ENCODE measurements at regions not wholly inside any gene's neighbourhood (a gene's known extent, or its start where the extent isn't known, plus 50 kb on each side); places are given as distances from the start of the nearest gene placed in this dataset.

GRCh38 chr18:56214706-56215105, 423.7 kb downstream of the TXNL1 start:
- H3K4me3 ChIP-seq (ENCODE audit: low read length): no peak overlapping the region
- no peaks in the 10 kb centered on the region for H3K4me1 ChIP-seq (ENCODE audit: insufficient read depth, low read length)
- no peaks in the 10 kb centered on the region for H3K27me3 ChIP-seq (ENCODE audit: insufficient read depth, low read length)
- no peaks in the 10 kb centered on the region for H3K9me3 ChIP-seq (ENCODE audit: low read depth, low read length)

DNA sequence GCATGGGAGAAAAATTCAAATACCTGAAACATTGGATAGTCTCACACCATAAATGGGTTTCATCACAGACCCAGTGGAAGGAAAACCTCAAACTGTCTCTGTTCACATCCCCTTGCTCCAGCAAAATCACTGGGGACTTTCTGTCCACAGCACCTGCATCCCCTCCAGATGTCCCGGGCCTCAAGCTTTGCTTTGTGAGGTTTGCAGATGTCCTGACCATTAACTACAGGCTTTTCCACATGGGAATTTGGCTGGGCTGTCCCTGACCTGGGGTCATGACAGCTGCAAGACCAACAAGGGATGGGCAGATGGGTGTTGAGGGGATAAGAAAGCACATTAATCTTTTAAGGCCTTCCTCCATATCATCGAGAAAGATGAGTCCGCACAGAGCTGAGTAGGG, 427.9 kb downstream of the TXNL1 start:
- H3K9me3 ChIP-seq (ENCODE audit: low read depth, low read length): no peaks in the 10 kb centered on the region
- H3K27me3 ChIP-seq (ENCODE audit: insufficient read depth, low read length): no peaks in the 10 kb centered on the region
- no peaks in the 10 kb centered on the region for H3K4me1 ChIP-seq (ENCODE audit: insufficient read depth, low read length)
- no peak overlapping the region for H3K4me3 ChIP-seq (ENCODE audit: low read length)

GRCh38 chr18:56207989-56208388, 430.4 kb downstream of the TXNL1 start:
- no peak overlapping the region for H3K4me3 ChIP-seq (ENCODE audit: low read length)
- no peaks in the 10 kb centered on the region for H3K4me1 ChIP-seq (ENCODE audit: insufficient read depth, low read length)

DNA sequence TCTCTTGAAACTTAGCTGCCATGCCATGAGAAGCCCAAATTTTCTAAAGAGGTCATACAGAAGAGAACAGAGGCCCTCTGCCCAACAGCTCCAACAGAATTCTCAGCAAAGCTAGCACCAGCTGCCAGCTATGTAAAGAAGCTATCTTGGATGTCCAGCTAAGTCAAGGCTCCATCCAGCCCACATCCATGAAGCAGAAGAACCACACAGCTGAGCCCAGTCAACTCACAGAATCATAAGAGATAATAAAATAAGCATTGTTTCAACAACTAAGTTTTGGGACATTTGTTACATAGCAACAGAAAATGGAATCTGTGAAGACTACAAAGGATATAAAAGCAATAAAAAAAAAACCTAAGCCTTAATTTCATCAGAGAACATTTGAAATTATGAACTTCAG, 434.3 kb downstream of the TXNL1 start:
- peaks cover 8% of the 10 kb centered on the region for H3K4me1 ChIP-seq (ENCODE audit: insufficient read depth, low read length)
- no peak overlapping the region for H3K4me3 ChIP-seq (ENCODE audit: low read length)
- H3K27me3 ChIP-seq (ENCODE audit: insufficient read depth, low read length): no peaks in the 10 kb centered on the region
- H3K9me3 ChIP-seq (ENCODE audit: low read depth, low read length): no peaks in the 10 kb centered on the region

More at GRCh38 chr18:56207989-56208388, 430.4 kb downstream of the TXNL1 start:
- no peaks in the 10 kb centered on the region for H3K27me3 ChIP-seq (ENCODE audit: insufficient read depth, low read length)
- no peaks in the 10 kb centered on the region for H3K9me3 ChIP-seq (ENCODE audit: low read depth, low read length)

DNA sequence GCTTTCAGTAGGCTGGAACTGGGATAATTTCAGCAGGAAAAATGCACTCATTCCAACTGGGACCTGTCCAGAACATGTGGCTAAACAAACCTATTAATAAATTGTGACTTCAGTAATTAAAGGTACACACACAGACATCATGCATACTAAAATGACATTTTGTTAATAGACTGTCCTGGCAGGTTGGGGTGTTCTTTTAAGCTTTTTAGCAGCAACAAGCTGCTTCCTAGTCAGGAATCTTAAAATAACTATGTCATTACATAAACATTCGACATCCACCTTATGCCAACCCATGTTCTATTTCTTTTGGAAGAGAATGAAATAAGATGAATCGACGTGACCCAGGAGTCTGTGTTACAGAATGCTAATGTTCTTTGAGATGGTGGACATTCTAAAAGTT, 435.7 kb downstream of the TXNL1 start:
- Histone ChIP-seq H3K9me3 (ENCODE audit: low read depth, low read length) (no peaks in the 10 kb centered on the region), H3K4me3 (ENCODE audit: low read length) (no peak overlapping the region), H3K4me1 (ENCODE audit: insufficient read depth, low read length) (peaks cover 8% of the 10 kb centered on the region), H3K27me3 (ENCODE audit: insufficient read depth, low read length) (no peaks in the 10 kb centered on the region)

GRCh38 chr18:56200381-56200911, 437.9 kb downstream of the TXNL1 start:
- no peaks in the 10 kb centered on the region for H3K9me3 ChIP-seq (ENCODE audit: low read depth, low read length)
- peaks cover 8% of the 10 kb centered on the region for H3K4me1 ChIP-seq (ENCODE audit: insufficient read depth, low read length)
- no peak overlapping the region for H3K4me3 ChIP-seq (ENCODE audit: low read length)
- no peaks in the 10 kb centered on the region for H3K27me3 ChIP-seq (ENCODE audit: insufficient read depth, low read length)

GRCh38 chr18:56199580-56200330, 438.6 kb downstream of the TXNL1 start:
- no peak overlapping the region for H3K4me3 ChIP-seq (ENCODE audit: low read length)
- no peaks in the 10 kb centered on the region for H3K27me3 ChIP-seq (ENCODE audit: insufficient read depth, low read length)
- H3K9me3 ChIP-seq (ENCODE audit: low read depth, low read length): no peaks in the 10 kb centered on the region
- H3K4me1 ChIP-seq (ENCODE audit: insufficient read depth, low read length): peaks cover 8% of the 10 kb centered on the region

DNA sequence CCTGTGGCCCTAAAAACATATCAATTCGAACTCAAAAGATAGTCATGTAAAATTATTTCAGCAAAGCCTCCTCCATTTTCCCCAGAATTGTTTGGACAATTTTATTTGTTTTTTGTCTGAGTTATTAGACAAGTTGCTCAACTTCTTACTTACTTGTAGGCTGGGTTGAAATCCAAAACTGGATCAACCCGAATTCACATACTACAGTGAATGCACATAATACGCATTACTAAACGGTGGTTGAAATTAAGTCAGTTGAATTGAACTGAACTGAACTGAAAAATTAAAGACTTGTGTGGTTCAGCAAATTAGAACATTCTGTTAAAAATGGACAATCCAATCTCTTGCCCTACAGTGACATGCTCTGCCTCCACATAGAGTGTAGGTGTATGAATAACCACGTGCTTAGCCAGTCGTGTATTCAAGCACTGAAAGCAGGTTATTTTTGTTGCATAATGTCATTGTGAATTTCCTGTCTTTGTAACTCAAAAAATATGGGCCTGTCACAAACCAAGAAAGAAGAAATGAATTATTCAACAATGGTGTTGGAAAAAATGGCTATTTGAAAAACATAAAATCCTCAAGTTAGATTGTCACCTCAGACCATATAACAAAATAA, 441.0 kb downstream of the TXNL1 start:
- Histone ChIP-seq H3K9me3 (ENCODE audit: low read depth, low read length) (no peaks in the 10 kb centered on the region), H3K27me3 (ENCODE audit: insufficient read depth, low read length) (no peaks in the 10 kb centered on the region), H3K4me3 (ENCODE audit: low read length) (no peak overlapping the region), H3K4me1 (ENCODE audit: insufficient read depth, low read length) (peaks cover 8% of the 10 kb centered on the region)

GRCh38 chr18:56196495-56197225, 441.7 kb downstream of the TXNL1 start:
- H3K4me1 ChIP-seq (ENCODE audit: insufficient read depth, low read length): peaks cover 8% of the 10 kb centered on the region
- H3K4me3 ChIP-seq (ENCODE audit: low read length): no peak overlapping the region
- H3K27me3 ChIP-seq (ENCODE audit: insufficient read depth, low read length): no peaks in the 10 kb centered on the region
- no peaks in the 10 kb centered on the region for H3K9me3 ChIP-seq (ENCODE audit: low read depth, low read length)

GRCh38 chr18:56191334-56191733, 447.1 kb downstream of the TXNL1 start:
- H3K9me3 ChIP-seq (ENCODE audit: low read depth, low read length): no peaks in the 10 kb centered on the region
- H3K4me3 ChIP-seq (ENCODE audit: low read length): no peak overlapping the region
- H3K27me3 ChIP-seq (ENCODE audit: insufficient read depth, low read length): no peaks in the 10 kb centered on the region
- no peaks in the 10 kb centered on the region for H3K4me1 ChIP-seq (ENCODE audit: insufficient read depth, low read length)

- Histone ChIP-seq H3K9me3 (ENCODE audit: low read depth, low read length) (no peaks in the 10 kb centered on the region), H3K4me1 (ENCODE audit: insufficient read depth, low read length) (no peaks in the 10 kb centered on the region), H3K4me3 (ENCODE audit: low read length) (no peak overlapping the region), H3K27me3 (ENCODE audit: insufficient read depth, low read length) (no peaks in the 10 kb centered on the region)
Observed at GRCh38 chr18:56189615-56190014, 448.8 kb downstream of the TXNL1 start.

GRCh38 chr18:56188529-56189275, 449.7 kb downstream of the TXNL1 start:
- no peaks in the 10 kb centered on the region for H3K4me1 ChIP-seq (ENCODE audit: insufficient read depth, low read length)
- no peak overlapping the region for H3K4me3 ChIP-seq (ENCODE audit: low read length)
- no peaks in the 10 kb centered on the region for H3K27me3 ChIP-seq (ENCODE audit: insufficient read depth, low read length)
- no peaks in the 10 kb centered on the region for H3K9me3 ChIP-seq (ENCODE audit: low read depth, low read length)

GRCh38 chr18:56186319-56186718, 452.1 kb downstream of the TXNL1 start:
- Histone ChIP-seq H3K27me3 (ENCODE audit: insufficient read depth, low read length) (no peaks in the 10 kb centered on the region), H3K9me3 (ENCODE audit: low read depth, low read length) (no peaks in the 10 kb centered on the region), H3K4me3 (ENCODE audit: low read length) (no peak overlapping the region), H3K4me1 (ENCODE audit: insufficient read depth, low read length) (no peaks in the 10 kb centered on the region)

DNA sequence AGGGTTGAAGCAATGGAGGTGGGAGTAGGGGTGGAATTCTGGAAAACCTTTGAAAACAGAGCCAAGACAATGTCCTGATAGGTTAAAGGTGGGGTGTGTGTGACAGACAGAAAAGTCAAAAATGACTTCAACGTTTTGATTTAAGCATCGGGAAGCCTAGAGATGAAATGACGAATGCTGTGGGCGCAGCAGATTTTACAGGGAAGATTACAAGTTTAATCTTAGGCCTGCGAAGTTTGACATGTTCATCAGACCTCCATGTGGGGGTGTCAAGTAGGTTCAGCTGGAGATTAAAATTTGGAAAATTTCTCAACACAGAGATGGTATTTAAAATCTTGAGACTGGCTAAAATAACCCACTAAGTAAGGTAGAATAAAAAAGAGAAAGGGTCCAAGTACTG, 453.3 kb downstream of the TXNL1 start:
- Histone ChIP-seq H3K4me1 (ENCODE audit: insufficient read depth, low read length) (no peaks in the 10 kb centered on the region), H3K9me3 (ENCODE audit: low read depth, low read length) (no peaks in the 10 kb centered on the region), H3K27me3 (ENCODE audit: insufficient read depth, low read length) (no peaks in the 10 kb centered on the region), H3K4me3 (ENCODE audit: low read length) (no peak overlapping the region)

DNA sequence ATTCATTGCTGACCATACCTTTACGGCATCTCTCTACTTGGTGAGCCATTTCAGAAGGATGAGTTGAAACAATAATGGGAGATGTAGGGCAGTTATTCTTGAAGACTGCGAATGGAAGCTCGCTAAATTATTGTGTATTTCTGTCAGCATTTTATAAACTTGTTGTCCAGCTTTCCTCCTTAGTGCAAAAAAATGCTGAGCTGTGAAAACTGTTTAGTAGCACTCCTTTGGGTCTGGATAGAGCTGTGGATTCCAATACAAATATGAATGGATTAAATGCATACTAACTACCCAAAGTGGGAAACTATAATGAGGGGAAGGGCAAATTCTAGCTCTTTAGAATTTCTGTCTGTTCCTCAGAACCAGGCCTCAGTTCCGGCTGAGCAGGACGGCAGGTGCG, 461.6 kb downstream of the TXNL1 start:
- no peaks in the 10 kb centered on the region for H3K27me3 ChIP-seq (ENCODE audit: insufficient read depth, low read length)
- H3K4me3 ChIP-seq (ENCODE audit: low read length): no peak overlapping the region
- H3K9me3 ChIP-seq (ENCODE audit: low read depth, low read length): no peaks in the 10 kb centered on the region
- H3K4me1 ChIP-seq (ENCODE audit: insufficient read depth, low read length): no peaks in the 10 kb centered on the region
